AG09319 (cell line): ENCODE measurements at regions not wholly inside any gene's neighbourhood (a gene's known extent, or its start where the extent isn't known, plus 50 kb on each side); places are given as distances from the start of the nearest gene placed in this dataset.

Experiments used
- DNase-seq: peaks from one replicate; pipeline ENCODE4 v3.0.0-alpha.2; 2010; ENCODE audit warnings: low read depth; ENCODE audit errors: extremely low read depth
- TF ChIP-seq, protein P1 (sequence below): IDR thresholded peaks from 2 replicates; pipeline ENCODE4 v1.5.1; 2011; ENCODE audit warnings: low read depth, mild to moderate bottlenecking, inconsistent platforms, low read length, moderate library complexity

DNA sequence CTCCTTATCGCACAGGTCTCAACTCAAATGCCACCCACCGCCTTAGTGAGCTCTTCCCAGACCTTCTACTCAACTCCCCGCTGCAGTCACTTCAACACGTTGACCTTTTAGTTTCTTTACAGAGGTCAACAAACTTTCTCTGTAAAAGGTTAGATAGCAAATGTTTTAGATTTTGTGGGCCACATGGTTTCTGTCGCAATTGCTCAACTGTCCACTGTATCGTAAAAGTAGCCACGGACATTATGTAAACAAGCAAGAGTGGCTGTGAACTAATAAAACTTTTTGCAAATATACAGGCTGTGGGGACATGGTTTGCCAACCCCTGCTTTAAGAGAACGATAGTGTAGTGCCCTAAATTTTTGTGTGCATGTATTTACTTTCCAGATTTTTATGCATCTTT lies 247.6 kb upstream of the TSHZ2 start:
- no peak for DNase-seq
- TF ChIP-seq, protein P1, sequence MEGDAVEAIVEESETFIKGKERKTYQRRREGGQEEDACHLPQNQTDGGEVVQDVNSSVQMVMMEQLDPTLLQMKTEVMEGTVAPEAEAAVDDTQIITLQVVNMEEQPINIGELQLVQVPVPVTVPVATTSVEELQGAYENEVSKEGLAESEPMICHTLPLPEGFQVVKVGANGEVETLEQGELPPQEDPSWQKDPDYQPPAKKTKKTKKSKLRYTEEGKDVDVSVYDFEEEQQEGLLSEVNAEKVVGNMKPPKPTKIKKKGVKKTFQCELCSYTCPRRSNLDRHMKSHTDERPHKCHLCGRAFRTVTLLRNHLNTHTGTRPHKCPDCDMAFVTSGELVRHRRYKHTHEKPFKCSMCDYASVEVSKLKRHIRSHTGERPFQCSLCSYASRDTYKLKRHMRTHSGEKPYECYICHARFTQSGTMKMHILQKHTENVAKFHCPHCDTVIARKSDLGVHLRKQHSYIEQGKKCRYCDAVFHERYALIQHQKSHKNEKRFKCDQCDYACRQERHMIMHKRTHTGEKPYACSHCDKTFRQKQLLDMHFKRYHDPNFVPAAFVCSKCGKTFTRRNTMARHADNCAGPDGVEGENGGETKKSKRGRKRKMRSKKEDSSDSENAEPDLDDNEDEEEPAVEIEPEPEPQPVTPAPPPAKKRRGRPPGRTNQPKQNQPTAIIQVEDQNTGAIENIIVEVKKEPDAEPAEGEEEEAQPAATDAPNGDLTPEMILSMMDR: no peak

DNA sequence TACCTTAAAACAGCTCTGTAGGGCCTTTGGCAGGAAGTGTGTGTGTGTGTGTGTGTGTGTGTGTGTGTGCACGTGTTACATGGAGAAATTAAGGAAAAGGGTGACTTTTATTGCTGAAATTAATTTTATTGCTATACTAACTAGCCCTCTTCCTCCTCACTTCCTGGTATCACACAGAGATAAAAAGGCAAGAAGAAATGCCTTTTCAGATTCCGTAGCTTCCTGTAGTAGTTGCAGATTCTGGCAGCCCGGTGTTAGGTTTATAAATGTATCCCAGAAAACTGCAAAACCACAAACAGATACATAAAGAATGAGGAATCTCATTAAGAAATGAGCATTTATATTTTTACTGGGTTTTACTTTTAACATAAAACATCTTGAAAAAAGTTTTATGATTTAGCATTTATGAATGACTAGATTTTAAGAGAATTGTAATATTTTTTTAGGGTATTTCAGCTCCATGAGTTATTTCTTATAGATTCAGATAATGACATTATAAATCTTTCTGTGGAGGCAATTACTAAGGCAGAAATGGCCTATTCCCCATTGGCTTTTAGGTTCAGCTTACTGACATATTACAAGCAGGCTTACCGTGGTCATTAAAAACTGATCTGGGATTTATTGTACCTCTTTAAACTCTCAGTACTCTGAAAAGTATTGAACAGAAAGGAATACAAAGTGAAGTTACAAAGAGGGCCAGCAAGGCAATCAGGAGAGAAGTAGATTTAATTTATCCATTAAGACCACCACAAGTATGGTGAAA lies 249.1 kb upstream of the TSHZ2 start:
- TF ChIP-seq, protein P1: no peak
- no peak for DNase-seq

DNA sequence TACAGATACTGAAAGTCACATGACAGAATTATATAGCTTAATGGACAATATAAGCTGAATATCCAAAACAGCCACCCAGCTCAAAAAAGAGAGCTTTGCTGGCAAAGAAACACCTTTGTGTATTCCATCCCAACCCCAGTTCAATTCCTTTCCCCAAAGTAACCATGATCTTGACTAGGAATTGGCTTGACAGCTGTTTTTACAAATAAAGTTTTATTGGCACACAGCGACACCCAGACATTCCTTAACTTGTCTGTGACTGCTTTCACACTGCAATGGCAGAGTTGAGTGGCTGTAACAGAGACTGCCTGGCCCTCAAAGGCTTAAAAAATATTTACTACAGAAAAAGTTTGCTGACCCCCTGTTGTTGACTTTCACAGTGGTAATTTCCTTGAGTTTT lies 264.0 kb upstream of the TSHZ2 start:
- DNase-seq: no peak
- TF ChIP-seq, protein P1: no peak

DNA sequence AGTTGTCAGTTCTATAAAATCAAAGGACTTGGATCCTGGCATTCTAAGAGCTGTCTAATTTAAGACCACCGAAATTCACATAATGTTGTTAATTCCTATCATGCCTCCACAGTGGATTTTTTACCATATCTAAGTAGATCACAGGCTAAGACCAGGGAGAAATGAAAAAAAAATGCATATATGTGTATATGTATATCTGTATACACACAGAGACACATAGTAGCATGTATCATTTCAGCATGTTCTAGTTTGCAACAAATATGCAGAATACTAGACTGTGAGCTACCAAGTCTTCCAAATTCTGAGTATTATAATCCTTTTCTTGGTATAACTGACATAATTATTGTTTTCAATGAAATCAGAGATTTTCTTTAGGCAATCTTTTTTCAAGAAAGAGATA lies 267.6 kb upstream of the TSHZ2 start:
- DNase-seq: no peak
- TF ChIP-seq, protein P1: no peak

DNA sequence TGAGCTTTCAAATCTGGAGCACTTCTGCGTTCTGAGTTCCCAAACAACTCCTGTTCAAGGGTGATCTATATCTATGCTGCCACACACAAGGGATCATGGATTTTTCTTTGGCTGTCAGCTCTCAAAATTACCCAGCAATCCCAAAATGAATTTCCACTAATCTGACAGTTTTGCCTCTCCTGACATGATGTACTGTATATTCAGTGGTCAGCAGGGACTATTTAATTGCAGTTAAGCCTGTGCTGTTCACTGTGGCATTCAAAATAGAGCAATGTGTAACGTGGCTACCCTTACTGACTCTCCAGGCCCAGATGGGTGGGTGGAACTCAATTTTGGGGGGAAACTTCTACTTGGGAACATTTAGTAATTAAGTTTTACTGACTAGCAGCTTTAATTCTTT lies 283.8 kb upstream of the TSHZ2 start:
- TF ChIP-seq, protein P1: no peak
- no peak for DNase-seq

DNA sequence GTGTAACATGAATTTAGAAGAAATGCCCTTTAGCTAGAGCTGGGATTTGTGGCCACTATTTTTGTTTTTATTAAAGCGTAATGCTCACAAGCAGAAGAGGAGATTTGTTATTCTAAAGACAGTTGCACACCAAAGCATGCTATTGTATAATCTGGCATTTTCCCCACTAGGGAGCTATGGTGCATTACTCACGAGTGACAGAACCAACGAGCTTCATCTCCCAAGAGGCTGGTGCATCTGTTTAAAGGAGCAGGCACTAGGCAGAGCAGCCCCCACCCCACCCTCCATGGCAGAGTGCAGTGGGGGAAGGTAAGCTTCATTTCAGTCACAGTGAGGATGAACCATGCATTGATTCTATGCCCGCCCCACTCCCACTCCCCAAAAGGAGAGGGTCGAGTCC lies 287.3 kb upstream of the TSHZ2 start:
- TF ChIP-seq, protein P1: no peak
- DNase-seq: no peak

DNA sequence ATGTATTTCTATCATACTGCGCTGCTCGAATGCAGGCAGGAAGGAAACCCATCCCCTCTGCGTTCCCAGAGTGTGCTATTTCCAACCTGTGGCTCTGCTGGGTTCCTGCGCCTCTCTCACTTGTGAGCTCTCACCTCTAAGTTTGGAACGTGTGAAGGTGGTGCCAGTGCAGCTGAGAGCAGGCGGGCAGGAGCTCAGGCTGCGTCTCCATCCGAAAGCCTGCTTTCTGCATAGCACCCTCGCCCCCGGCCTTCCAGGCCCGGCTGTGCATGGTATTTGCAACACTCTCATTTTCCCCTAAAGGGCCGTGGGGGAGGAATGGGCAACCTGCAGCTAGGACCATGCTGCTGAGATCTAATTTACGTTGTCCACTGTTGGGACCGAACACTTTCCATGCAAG lies 288.0 kb upstream of the TSHZ2 start:
- DNase-seq: no peak
- TF ChIP-seq, protein P1: no peak
